IMR-90 (cell line): ENCODE measurements at regions not wholly inside any gene's neighbourhood (a gene's known extent, or its start where the extent isn't known, plus 50 kb on each side); places are given as distances from the start of the nearest gene placed in this dataset.
A peak's percentile ranks its signal among the peaks of the same experiment; 100 is the strongest.

Source experiments
- ATAC-seq: fragments of 200-7000 bp; cut with Tn5 transposase; 2 replicates; pipeline ENCODE4 v1.9.1; 2020; ENCODE audit warnings: low read depth, mild to moderate bottlenecking, moderate library complexity
- BruUV-seq: library from RNA; stranded (reverse); fragments of 400-500 nt; replicated peaks from 2 replicates; lab custom pipeline; 2021; lab: Mats Ljungman, UMichigan
- CTCF ChIA-PET: fragments of 300-600 bp; formaldehyde crosslinking; extraction: SDS; loops from one replicate; lab custom pipeline; 2021; ENCODE audit warnings: antibody characterized with exemption; lab: Yijun Ruan, JAX
- POLR2A ChIA-PET: fragments of 300-600 bp; sonication (Branson Sonifier 250); formaldehyde crosslinking; loops from one replicate; lab custom pipeline; 2022; ENCODE audit warnings: antibody characterized with exemption; ENCODE audit not compliant: unreplicated experiment; lab: Charles Lee
- DNase-seq: peaks from one replicate; pipeline ENCODE4 v3.0.0; 2013
- H2AFZ ChIP-seq: replicated peaks from 2 replicates; pipeline ENCODE3; 2013; ENCODE audit warnings: low read length, mild to moderate bottlenecking; ENCODE audit not compliant: poor library complexity
- H2AK5ac ChIP-seq: 2 replicates; pipeline ENCODE4 v1.6.1; 2013; ENCODE audit warnings: low read depth, low read length, inconsistent platforms
- H2AK9ac ChIP-seq: replicated peaks from 2 replicates; pipeline ENCODE3; 2013; ENCODE audit warnings: mild to moderate bottlenecking, low read depth, low read length, moderate library complexity; ENCODE audit not compliant: poor library complexity
- H2BK120ac ChIP-seq: 2 replicates; pipeline ENCODE4 v1.6.1; 2013; ENCODE audit warnings: low read depth, low read length, inconsistent platforms
- H2BK15ac ChIP-seq: 3 replicates; pipeline ENCODE4 v1.6.1; 2013; ENCODE audit warnings: low read depth, low read length, inconsistent platforms
- H2BK20ac ChIP-seq: 2 replicates; pipeline ENCODE4 v1.6.1; 2013; ENCODE audit warnings: low read depth, mild to moderate bottlenecking, inconsistent platforms, low read length, moderate library complexity
- H2BK5ac ChIP-seq: 2 replicates; pipeline ENCODE4 v1.6.1; 2013; ENCODE audit warnings: mild to moderate bottlenecking, low read depth, low read length, inconsistent platforms; ENCODE audit not compliant: poor library complexity, severe bottlenecking
- H3K14ac ChIP-seq: replicated peaks from 2 replicates; pipeline ENCODE4 v1.6.1; 2013; ENCODE audit warnings: low read depth, low read length, inconsistent platforms
- H3K18ac ChIP-seq: 2 replicates; pipeline ENCODE4 v1.6.1; 2013; ENCODE audit warnings: low read depth, low read length, control low read depth
- H3K23ac ChIP-seq: 2 replicates; pipeline ENCODE4 v1.6.1; 2013; ENCODE audit warnings: low read depth, low read length, inconsistent platforms
- H3K27ac ChIP-seq: 2 replicates; pipeline ENCODE4 v1.5.1; 2013; ENCODE audit warnings: mild to moderate bottlenecking, control low read depth, low read length; ENCODE audit not compliant: insufficient read depth
- H3K27me3 ChIP-seq: 2 replicates; pipeline ENCODE4 v1.6.1; 2013; ENCODE audit warnings: low read length; ENCODE audit not compliant: control insufficient read depth, insufficient read depth
- H3K36me3 ChIP-seq: 2 replicates; pipeline ENCODE4 v1.6.1; 2013; ENCODE audit warnings: low read length, mixed read lengths; ENCODE audit not compliant: control insufficient read depth, insufficient read depth
- H3K4ac ChIP-seq: 2 replicates; pipeline ENCODE4 v1.6.1; 2013; ENCODE audit warnings: low read depth, low read length, inconsistent platforms
- H3K4me1 ChIP-seq: 2 replicates; pipeline ENCODE4 v1.6.1; 2013; ENCODE audit warnings: low read length, mixed read lengths; ENCODE audit not compliant: control insufficient read depth, insufficient read depth
- H3K4me2 ChIP-seq: 2 replicates; pipeline ENCODE4 v1.6.1; 2013; ENCODE audit warnings: low read depth, mild to moderate bottlenecking, control low read depth, low read length, moderate library complexity
- H3K4me3 ChIP-seq: 2 replicates; pipeline ENCODE4 v1.5.1; 2013; ENCODE audit warnings: low read depth, mild to moderate bottlenecking, control low read depth, low read length, moderate library complexity; ENCODE audit not compliant: insufficient read depth
- H3K56ac ChIP-seq: 2 replicates; pipeline ENCODE4 v1.6.1; 2013; ENCODE audit warnings: low read length, inconsistent platforms; ENCODE audit not compliant: insufficient read depth; ENCODE audit errors: extremely low read depth
- H3K79me1 ChIP-seq, 2 experiments: 2 replicates each; pipeline ENCODE4 v1.6.1; 2013; ENCODE audit warnings: low read length in 2 of 2, inconsistent platforms in 1 of 2, low read depth in 1 of 2
- H3K9ac ChIP-seq: 2 replicates; pipeline ENCODE4 v1.6.1; 2013; ENCODE audit warnings: low read depth, low read length, control low read depth
- H3K9me1 ChIP-seq: 2 replicates; pipeline ENCODE4 v1.6.1; 2013; ENCODE audit warnings: low read length, inconsistent platforms; ENCODE audit not compliant: insufficient read depth
- H3K9me3 ChIP-seq: 2 replicates; pipeline ENCODE4 v1.6.1; 2013; ENCODE audit warnings: low read length; ENCODE audit not compliant: control insufficient read depth, insufficient read depth
- H4K20me1 ChIP-seq: 2 replicates; pipeline ENCODE4 v1.6.1; 2013; ENCODE audit warnings: low read length, inconsistent platforms; ENCODE audit not compliant: insufficient read depth
- H4K5ac ChIP-seq: 2 replicates; pipeline ENCODE4 v1.6.1; 2013; ENCODE audit warnings: mild to moderate bottlenecking, low read depth, low read length, control low read depth
- H4K8ac ChIP-seq, 2 experiments: 2 replicates each; pipeline ENCODE4 v1.6.1; 2013; ENCODE audit warnings: low read depth in 2 of 2, low read length in 2 of 2, control low read depth in 1 of 2, inconsistent platforms in 1 of 2
- H4K91ac ChIP-seq: 2 replicates; pipeline ENCODE4 v1.6.1; 2013; ENCODE audit warnings: low read depth, low read length, inconsistent platforms; ENCODE audit not compliant: insufficient read depth
- FOS ChIP-seq: fragments of 150-350 bp; IDR thresholded peaks from 2 replicates; pipeline ENCODE4 v1.6.1; 2016; ENCODE audit warnings: low read depth, low read length
- NFE2L2 ChIP-seq: fragments of 150-350 bp; IDR thresholded peaks from 2 replicates; pipeline ENCODE4 v1.6.1; 2016; ENCODE audit warnings: low read depth, mild to moderate bottlenecking, low read length
- WGBS, 2 experiments: methylation state at CpG; one replicate each; pipeline versions ENCODE4 v1.1.5 to v1.1.7; 2013; ENCODE audit warnings: missing lambda C conversion rate in 2 of 2; ENCODE audit not compliant: insufficient read length in 1 of 2; ENCODE audit errors: extremely low coverage in 2 of 2; 5-methylcytosine and 5-hydroxymethylcytosine counted together
- dilution Hi-C: fragments of 300-500 bp; cut with HindIII; formaldehyde crosslinking; loops from one replicate; pipeline ENCODE4 v1.14.3; 2018; ENCODE audit warnings: low sequenced_read_pairs; ENCODE audit not compliant: unreplicated experiment
- in situ Hi-C: fragments of 300-500 bp; cut with MboI; formaldehyde crosslinking; loops from 3 replicates; pipeline ENCODE4 v1.14.3; 2019; ENCODE audit warnings: low sequenced_read_pairs, inconsistent platforms, mixed read lengths
- intact Hi-C: fragments of 100-400 bp; cut with micrococcal nuclease; formaldehyde crosslinking; loops from 2 replicates; pipeline ENCODE4 v1.10.0; 2022
- TF ChIP-seq, protein P1 (sequence below): fragments of 150-350 bp; IDR thresholded peaks from 2 replicates; pipeline ENCODE4 v1.6.1; 2017; ENCODE audit warnings: mild to moderate bottlenecking, antibody characterized with exemption, low read length, low read depth

DNA sequence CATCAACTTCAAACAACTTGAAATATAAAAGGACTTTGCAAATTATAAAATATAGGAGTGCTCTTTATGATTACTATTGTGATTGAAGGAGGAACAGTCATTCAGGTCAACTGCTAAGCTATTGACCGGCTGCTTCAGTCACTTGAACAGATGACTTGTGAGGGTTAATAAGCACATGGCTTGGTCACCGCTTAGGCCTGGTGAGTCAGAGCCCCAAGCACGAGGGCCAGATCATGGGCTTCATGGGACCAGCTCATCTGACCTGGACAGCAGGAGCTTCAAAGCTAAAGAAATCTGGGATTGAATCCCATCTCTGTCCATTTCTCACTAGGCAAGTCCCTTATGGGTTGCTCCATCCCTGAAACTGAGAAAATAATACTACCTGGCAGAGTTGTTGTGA, 60.4 kb upstream of the ADO start:
- no peak overlapping the region for H3K9ac ChIP-seq
- peak overlapping the region; percentile 26 for H2AK9ac ChIP-seq
- intact Hi-C loops (no loop called here), in situ Hi-C loops (no loop called here), dilution Hi-C loops (no loop called here)
- no peak overlapping the region for H4K91ac ChIP-seq
- no peak overlapping the region for H3K23ac ChIP-seq
- 0 out of 2 replicates have a peak overlapping the region, but pooled peaks have one; percentile 1 for H2BK20ac ChIP-seq
- H3K79me1 ChIP-seq, result no peaks in the 10 kb centered on the region
- POLR2A ChIA-PET, result no interaction called here
- H3K14ac ChIP-seq, result peak overlapping the region; percentile 2
- no peaks in the 10 kb centered on the region for H4K20me1 ChIP-seq
- no peak overlapping the region for H4K8ac ChIP-seq
- no peak overlapping the region for H3K4me3 ChIP-seq
- TF ChIP-seq NFE2L2 (no peak), FOS (0 out of 2 replicates have a peak, but pooled peaks have one; percentile 13)
- TF ChIP-seq, protein P1, sequence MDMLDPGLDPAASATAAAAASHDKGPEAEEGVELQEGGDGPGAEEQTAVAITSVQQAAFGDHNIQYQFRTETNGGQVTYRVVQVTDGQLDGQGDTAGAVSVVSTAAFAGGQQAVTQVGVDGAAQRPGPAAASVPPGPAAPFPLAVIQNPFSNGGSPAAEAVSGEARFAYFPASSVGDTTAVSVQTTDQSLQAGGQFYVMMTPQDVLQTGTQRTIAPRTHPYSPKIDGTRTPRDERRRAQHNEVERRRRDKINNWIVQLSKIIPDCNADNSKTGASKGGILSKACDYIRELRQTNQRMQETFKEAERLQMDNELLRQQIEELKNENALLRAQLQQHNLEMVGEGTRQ, result peak; percentile 16; the same call in 1 of the 2 replicates
- CTCF ChIA-PET, result no interaction called here
- H3K9me1 ChIP-seq, result peaks cover 6% of the 10 kb centered on the region
- no peak overlapping the region for H3K27ac ChIP-seq
- peak overlapping the region; percentile 10 for H2AFZ ChIP-seq
- H2BK5ac ChIP-seq, result no peak overlapping the region
- H3K18ac ChIP-seq, result no peak overlapping the region
- peak overlapping the region; percentile 0; the same call in 1 of the 2 replicates for H3K4ac ChIP-seq
- ATAC-seq, result no peak
- no TSS peak for BruUV-seq
- H2BK15ac ChIP-seq, result no peak overlapping the region
- DNase-seq, result peak; percentile 69
- no peak overlapping the region for H3K56ac ChIP-seq
- no peaks in the 10 kb centered on the region for H3K27me3 ChIP-seq
- no peak overlapping the region for H2BK120ac ChIP-seq
- no peak overlapping the region; the same call in 1 of the 2 replicates for H2AK5ac ChIP-seq
- H4K5ac ChIP-seq, result no peak overlapping the region
- peaks cover 9% of the 10 kb centered on the region for H3K4me1 ChIP-seq
- no CpG with 5 or more reads among the region's 3 CpGs for WGBS, 2 experiments
- H3K9me3 ChIP-seq, result no peaks in the 10 kb centered on the region
- no peak overlapping the region for H3K4me2 ChIP-seq
- no peaks in the 10 kb centered on the region for H3K36me3 ChIP-seq
